ENCODE measurements at regions not wholly inside any gene's neighbourhood (a gene's known extent, or its start where the extent isn't known, plus 50 kb on each side); places are given as distances from the start of the nearest gene placed in this dataset.

- Histone ChIP-seq H3K27ac (no peak overlapping the region), H3K27me3 (replicated peaks) (no peaks in the 10 kb centered on the region), H3K36me3 (replicated peaks) (no peaks in the 10 kb centered on the region), H3K4me3 (ENCODE audit: low read depth, low read length) (no peak overlapping the region)
- in situ Hi-C loops (cut with HindIII; ENCODE audit: low pct_ligation_motif_present, low sequenced_read_pairs): no loop called here
- DNase-seq: no peak
- no peak for TF ChIP-seq CTCF (IDR thresholded peaks at IDR 0.05; ENCODE audit: low read depth, low read length, missing control alignments)
These were observed 185.6 kb downstream of the TOMM20 start for GRCh38 chr1:234942879-234943506.

GRCh38 chr1:234942012-234942332, 186.7 kb downstream of the TOMM20 start:
- TF ChIP-seq CTCF (IDR thresholded peaks at IDR 0.05; ENCODE audit: low read depth, low read length, missing control alignments): no peak
- H3K36me3 ChIP-seq (replicated peaks): no peaks in the 10 kb centered on the region
- H3K27ac ChIP-seq: no peak overlapping the region
- H3K4me3 ChIP-seq (ENCODE audit: low read depth, low read length): no peak overlapping the region
- DNase-seq: no peak
- H3K27me3 ChIP-seq (replicated peaks): no peaks in the 10 kb centered on the region
- in situ Hi-C loops (cut with HindIII; ENCODE audit: low pct_ligation_motif_present, low sequenced_read_pairs): no loop called here

GRCh38 chr1:234941321-234942011, 187.2 kb downstream of the TOMM20 start:
- no peak overlapping the region for H3K27ac ChIP-seq
- no peak for TF ChIP-seq CTCF (IDR thresholded peaks at IDR 0.05; ENCODE audit: low read depth, low read length, missing control alignments)
- no peaks in the 10 kb centered on the region for H3K27me3 ChIP-seq (replicated peaks)
- no peak for DNase-seq
- no peak overlapping the region for H3K4me3 ChIP-seq (ENCODE audit: low read depth, low read length)
- in situ Hi-C loops (cut with HindIII; ENCODE audit: low pct_ligation_motif_present, low sequenced_read_pairs): no loop called here
- no peaks in the 10 kb centered on the region for H3K36me3 ChIP-seq (replicated peaks)

GRCh38 chr1:234940841-234941240, 187.8 kb downstream of the TOMM20 start:
- DNase-seq: no peak
- no peak for TF ChIP-seq CTCF (IDR thresholded peaks at IDR 0.05; ENCODE audit: low read depth, low read length, missing control alignments)
- H3K27ac ChIP-seq: no peak overlapping the region
- H3K27me3 ChIP-seq (replicated peaks): no peaks in the 10 kb centered on the region
- no peaks in the 10 kb centered on the region for H3K36me3 ChIP-seq (replicated peaks)
- no peak overlapping the region for H3K4me3 ChIP-seq (ENCODE audit: low read depth, low read length)
- in situ Hi-C loops (cut with HindIII; ENCODE audit: low pct_ligation_motif_present, low sequenced_read_pairs): no loop called here

- no peak for DNase-seq
- in situ Hi-C loops (cut with HindIII; ENCODE audit: low pct_ligation_motif_present, low sequenced_read_pairs): no loop called here
- no peaks in the 10 kb centered on the region for H3K27me3 ChIP-seq (replicated peaks)
These were observed 189.7 kb downstream of the TOMM20 start for GRCh38 chr1:234938924-234939323.

More at GRCh38 chr1:234938924-234939323, 189.7 kb downstream of the TOMM20 start:
- no peak for TF ChIP-seq CTCF (IDR thresholded peaks at IDR 0.05; ENCODE audit: low read depth, low read length, missing control alignments)
- Histone ChIP-seq H3K4me3 (ENCODE audit: low read depth, low read length) (no peak overlapping the region), H3K27ac (no peak overlapping the region), H3K36me3 (replicated peaks) (no peaks in the 10 kb centered on the region)

Measured in brain microvascular endothelial cell (primary cell).